GM23338 (cell line): ENCODE measurements at regions not wholly inside any gene's neighbourhood (a gene's known extent, or its start where the extent isn't known, plus 50 kb on each side); places are given as distances from the start of the nearest gene placed in this dataset.
A peak's percentile ranks its signal among the peaks of the same experiment; 100 is the strongest.

ENCODE experiments used
- ATAC-seq: fragments of 200-7000 bp; cut with Tn5 transposase; 3 replicates; pipeline ENCODE4 v1.9.1; 2020
- DNase-seq: peaks from one replicate; pipeline ENCODE4 v3.0.0-alpha.2; 2015; ENCODE audit warnings: low spot score
- H2AFZ ChIP-seq: fragments of 200-600 bp; sonication (generic); 2 replicates; pipeline ENCODE4 v1.8.0; 2016; ENCODE audit warnings: antibody characterized with exemption, mild to moderate bottlenecking, moderate library complexity
- H3F3A ChIP-seq: fragments of 200-600 bp; sonication (generic); replicated peaks from 2 replicates; pipeline ENCODE4 v1.8.0; 2017; ENCODE audit warnings: antibody characterized with exemption, mixed run types, low read depth
- H3K27ac ChIP-seq: fragments of 200-600 bp; sonication (generic); 2 replicates; pipeline ENCODE4 v1.6.1; 2016; ENCODE audit warnings: low read depth
- H3K27me3 ChIP-seq: fragments of 200-600 bp; sonication (generic); 2 replicates; pipeline ENCODE4 v1.8.0; 2016; ENCODE audit warnings: mild to moderate bottlenecking, mixed run types, moderate library complexity; ENCODE audit not compliant: insufficient read depth
- H3K36me3 ChIP-seq: fragments of 200-600 bp; sonication (generic); 2 replicates; pipeline ENCODE4 v1.8.0; 2016; ENCODE audit warnings: mild to moderate bottlenecking; ENCODE audit not compliant: insufficient read depth
- H3K4me1 ChIP-seq: fragments of 200-600 bp; sonication (generic); 2 replicates; pipeline ENCODE4 v1.8.0; 2016; ENCODE audit warnings: mild to moderate bottlenecking, moderate library complexity; ENCODE audit not compliant: insufficient read depth
- H3K4me2 ChIP-seq: fragments of 200-600 bp; sonication (generic); 2 replicates; pipeline ENCODE4 v1.7.1; 2017; ENCODE audit warnings: mixed run types
- H3K4me3 ChIP-seq: fragments of 200-600 bp; sonication (generic); 2 replicates; pipeline ENCODE4 v1.6.1; 2016; ENCODE audit warnings: mixed run types
- H3K79me2 ChIP-seq: fragments of 200-600 bp; sonication (generic); replicated peaks from 2 replicates; pipeline ENCODE4 v1.8.0; 2017; ENCODE audit warnings: mild to moderate bottlenecking; ENCODE audit not compliant: insufficient read depth
- H3K9me2 ChIP-seq: fragments of 200-600 bp; sonication (generic); 2 replicates; pipeline ENCODE4 v1.8.0; 2017; ENCODE audit not compliant: insufficient read depth
- H4K20me1 ChIP-seq: fragments of 200-600 bp; sonication (generic); replicated peaks from 2 replicates; pipeline ENCODE4 v1.8.0; 2017; ENCODE audit warnings: mild to moderate bottlenecking; ENCODE audit not compliant: insufficient read depth
- H3K27ac Mint-ChIP-seq: 2 replicates; pipeline ENCODE4 v1.8.0; 2020; ENCODE audit warnings: inconsistent platforms, mild to moderate bottlenecking, moderate library complexity, mixed read lengths
- H3K27me3 Mint-ChIP-seq: 3 replicates; pipeline ENCODE4 v1.8.0; 2022; ENCODE audit warnings: low read depth, mild to moderate bottlenecking, moderate library complexity, mixed read lengths, inconsistent platforms; ENCODE audit not compliant: insufficient read depth, poor library complexity
- H3K36me3 Mint-ChIP-seq: 3 replicates; pipeline ENCODE4 v1.8.0; 2021; ENCODE audit warnings: low read depth, mild to moderate bottlenecking, inconsistent platforms, moderate library complexity, mixed read lengths
- H3K4me1 Mint-ChIP-seq: 3 replicates; pipeline ENCODE4 v1.8.0; 2020; ENCODE audit warnings: mild to moderate bottlenecking, inconsistent platforms, mixed read lengths
- H3K4me3 Mint-ChIP-seq: 3 replicates; pipeline ENCODE4 v1.8.0; 2021; ENCODE audit warnings: moderate library complexity, mild to moderate bottlenecking, inconsistent platforms, mixed read lengths
- H3K9me3 Mint-ChIP-seq: 3 replicates; pipeline ENCODE4 v1.8.0; 2020; ENCODE audit warnings: moderate library complexity, mild to moderate bottlenecking, inconsistent platforms, mixed read lengths
- CTCF ChIP-seq, 2 experiments: fragments of 200-600 bp in 1 of 2; sonication (generic) in 1 of 2; conservative IDR thresholded peaks; 2 replicates each; pipeline versions ENCODE4 v1.5.1 to v1.6.1; 2016 to 2017; ENCODE audit warnings: antibody characterized with exemption in 2 of 2, low read depth in 2 of 2, mild to moderate bottlenecking in 2 of 2, moderate library complexity in 1 of 2
- EZH2phosphoT487 ChIP-seq: fragments of 200-600 bp; sonication (generic); IDR thresholded peaks from one replicate; pipeline ENCODE4 v1.8.1; 2018; ENCODE audit warnings: antibody characterized with exemption; ENCODE audit not compliant: unreplicated experiment
- NANOG ChIP-seq: IDR thresholded peaks from 2 replicates; pipeline ENCODE4 v1.6.1; 2016; ENCODE audit warnings: antibody characterized with exemption, borderline replicate concordance
- REST ChIP-seq: IDR thresholded peaks from one replicate; pipeline ENCODE4 v1.6.1; 2018; ENCODE audit warnings: antibody characterized with exemption; ENCODE audit not compliant: unreplicated experiment
- ZNF114 ChIP-seq: fragments of 250-450 bp; sonication (Bioruptor Pico); IDR thresholded peaks from 2 replicates; pipeline ENCODE4 v1.5.0; 2020; ENCODE audit warnings: mild to moderate bottlenecking, moderate library complexity
- ZNF462 ChIP-seq: fragments of 250-450 bp; sonication (Bioruptor Pico); IDR thresholded peaks from 2 replicates; pipeline ENCODE4 v1.5.0; 2020; ENCODE audit warnings: mild to moderate bottlenecking, moderate library complexity

DNA sequence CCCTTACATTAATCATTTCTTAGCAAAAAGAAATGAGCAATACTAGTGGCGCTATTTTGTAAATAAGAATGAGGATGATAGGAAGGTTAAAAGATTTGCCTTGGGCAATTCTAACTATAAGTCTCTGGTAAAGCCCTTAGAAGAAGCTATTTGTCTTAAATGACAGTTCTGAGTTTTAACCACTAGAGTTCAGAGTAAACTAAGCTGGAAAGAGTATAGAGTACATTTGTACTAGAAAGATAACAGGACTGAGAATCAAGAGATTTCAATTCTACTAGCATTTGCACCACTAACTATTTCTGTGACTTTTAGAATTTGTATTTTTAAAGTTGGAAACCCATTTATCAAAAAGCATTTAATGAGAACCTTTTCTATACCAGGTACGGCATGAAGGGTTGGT lies 750.3 kb downstream of the OLFM4 start (continued):
- no peak for TF ChIP-seq REST

GRCh38 chr13:53781941-53782340 lies 753.3 kb downstream of the OLFM4 start:
- Histone ChIP-seq H3K79me2 (no peaks in the 10 kb centered on the region), H3K4me2 (peak overlapping the region; percentile 61), H3K36me3 (no peaks in the 10 kb centered on the region), H3K4me3 (peak overlapping the region; percentile 18; the same call in 1 of the 2 replicates), H3F3A (no peaks in the 10 kb centered on the region), H3K27me3 (no peaks in the 10 kb centered on the region), H3K4me1 (peaks cover 2% of the 10 kb centered on the region; the same call in 1 of the 2 replicates), H2AFZ (no peak overlapping the region; the same call in 1 of the 2 replicates), H3K9me2 (no peaks in the 10 kb centered on the region), H3K27ac (no peak overlapping the region), H4K20me1 (no peaks in the 10 kb centered on the region)
- Mint-ChIP-seq H3K4me3 (no peak overlapping the region; the same call in 2 of the 3 replicates), H3K9me3 (no peaks in the 10 kb centered on the region), H3K36me3 (0 out of 3 replicates have a peak, but pooled peaks cover 4% of the 10 kb centered on the region), H3K4me1 (peaks cover 20% of the 10 kb centered on the region; the same call in 2 of the 3 replicates), H3K27me3 (no peaks in the 10 kb centered on the region), H3K27ac (no peak overlapping the region)
- ATAC-seq (peak; percentile 81), DNase-seq (peak; percentile 46)
- TF ChIP-seq EZH2phosphoT487, result no peak
- TF ChIP-seq ZNF114 (CRISPR knock-in tag), result no peak
- TF ChIP-seq ZNF462, result no peak
- peak in 1 of 2 experiments; percentile 61; a peak in 2 of 4 replicates for TF ChIP-seq CTCF (conservative IDR thresholded peaks at IDR 0.05; ENCODE audit: low read depth in 2 of 2)
- TF ChIP-seq NANOG, result no peak
